Activated naive CD4-positive, alpha-beta T cell treated with anti-CD3 and anti-CD28 coated beads for 36 hours (primary cell): ENCODE measurements at regions not wholly inside any gene's neighbourhood (a gene's known extent, or its start where the extent isn't known, plus 50 kb on each side); places are given as distances from the start of the nearest gene placed in this dataset.

Experiments used
- CTCF ChIA-PET: fragments of 350-600 bp; sonication (Branson Sonifier 250); formaldehyde crosslinking; loops from one replicate; lab custom pipeline; 2021; ENCODE audit warnings: antibody characterized with exemption; lab: Charles Lee
- DNase-seq: peaks from one replicate; pipeline ENCODE4 v3.0.0-alpha.2; 2020
- H3K27ac Mint-ChIP-seq: one replicate; pipeline ENCODE4 v1.8.0; 2021; ENCODE audit warnings: mild to moderate bottlenecking, mixed read lengths
- H3K27me3 Mint-ChIP-seq: one replicate; pipeline ENCODE4 v1.8.0; 2021; ENCODE audit warnings: low read depth, mixed read lengths
- H3K36me3 Mint-ChIP-seq: one replicate; pipeline ENCODE4 v1.8.0; 2021; ENCODE audit warnings: low read depth, mixed read lengths
- H3K4me1 Mint-ChIP-seq: one replicate; pipeline ENCODE4 v1.8.0; 2021; ENCODE audit warnings: low read depth, mixed read lengths
- H3K4me3 Mint-ChIP-seq: one replicate; pipeline ENCODE4 v1.8.0; 2021; ENCODE audit warnings: mild to moderate bottlenecking, moderate library complexity, mixed read lengths
- H3K9me3 Mint-ChIP-seq: one replicate; pipeline ENCODE4 v1.8.0; 2021; ENCODE audit warnings: mixed read lengths
- intact Hi-C: fragments of 100-400 bp; cut with micrococcal nuclease; formaldehyde crosslinking; loops from one replicate; pipeline ENCODE4 v1.15.1; 2023

DNA sequence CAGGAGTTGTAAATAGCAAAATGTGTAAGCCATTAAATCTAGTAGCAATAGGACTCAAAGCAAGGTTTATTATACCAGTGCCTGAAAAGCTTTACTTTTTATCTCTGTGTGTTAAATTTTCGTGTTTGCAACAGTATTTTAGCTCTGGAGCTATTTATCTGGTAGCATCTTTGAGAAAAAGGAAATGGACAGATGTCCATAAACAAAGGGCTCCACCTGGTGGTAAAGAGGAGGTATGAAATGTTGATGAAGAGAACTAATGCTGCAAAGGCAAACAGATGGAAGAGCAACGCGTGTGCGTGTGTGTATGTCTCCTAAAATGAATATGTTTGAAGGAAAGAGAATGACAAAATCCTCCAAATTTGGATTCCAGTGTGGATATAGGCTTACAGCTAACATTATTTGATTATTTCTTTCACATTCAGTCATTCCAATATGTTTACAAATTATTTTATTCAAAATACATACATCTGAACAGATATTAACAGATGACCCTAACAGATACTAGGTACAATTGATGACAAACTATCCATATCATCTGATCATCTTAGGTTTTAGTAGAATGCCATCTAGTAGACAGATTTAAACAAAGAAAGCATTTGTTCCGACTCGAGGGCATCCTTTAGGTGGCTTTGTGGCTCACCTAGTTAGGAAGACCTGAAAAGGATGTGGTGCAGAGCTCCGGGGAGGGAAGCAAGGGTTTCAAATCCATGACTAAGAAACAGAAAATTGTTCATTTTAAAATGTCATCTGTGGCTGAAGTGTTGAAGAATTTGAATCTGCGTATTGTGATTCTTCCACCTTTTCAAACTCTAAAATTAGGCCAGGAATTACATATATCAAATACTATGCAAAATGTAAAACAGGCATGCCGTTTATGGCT is 383.3 kb downstream of the MTX2 start:
- H3K36me3 Mint-ChIP-seq = no peaks in the 10 kb centered on the region
- intact Hi-C loops = loop anchor here (1.0 kb wide), 4 partner anchors 162 to 525 kb away; no protein-coding TSS in a partner anchor
- H3K9me3 Mint-ChIP-seq = no peaks in the 10 kb centered on the region
- no peak overlapping the region for H3K4me3 Mint-ChIP-seq
- no peak overlapping the region for H3K27ac Mint-ChIP-seq
- DNase-seq = peak; percentile 8
- peaks cover 37% of the 10 kb centered on the region for H3K27me3 Mint-ChIP-seq
- peaks cover 4% of the 10 kb centered on the region for H3K4me1 Mint-ChIP-seq
- CTCF ChIA-PET = interaction anchor here (0.6 to 3.5 kb wide), 40 partner anchors 8 to 526 kb away, joined by 3 to 46 read pairs (median 5); partner anchors contain the start of gene HOXD8

DNA sequence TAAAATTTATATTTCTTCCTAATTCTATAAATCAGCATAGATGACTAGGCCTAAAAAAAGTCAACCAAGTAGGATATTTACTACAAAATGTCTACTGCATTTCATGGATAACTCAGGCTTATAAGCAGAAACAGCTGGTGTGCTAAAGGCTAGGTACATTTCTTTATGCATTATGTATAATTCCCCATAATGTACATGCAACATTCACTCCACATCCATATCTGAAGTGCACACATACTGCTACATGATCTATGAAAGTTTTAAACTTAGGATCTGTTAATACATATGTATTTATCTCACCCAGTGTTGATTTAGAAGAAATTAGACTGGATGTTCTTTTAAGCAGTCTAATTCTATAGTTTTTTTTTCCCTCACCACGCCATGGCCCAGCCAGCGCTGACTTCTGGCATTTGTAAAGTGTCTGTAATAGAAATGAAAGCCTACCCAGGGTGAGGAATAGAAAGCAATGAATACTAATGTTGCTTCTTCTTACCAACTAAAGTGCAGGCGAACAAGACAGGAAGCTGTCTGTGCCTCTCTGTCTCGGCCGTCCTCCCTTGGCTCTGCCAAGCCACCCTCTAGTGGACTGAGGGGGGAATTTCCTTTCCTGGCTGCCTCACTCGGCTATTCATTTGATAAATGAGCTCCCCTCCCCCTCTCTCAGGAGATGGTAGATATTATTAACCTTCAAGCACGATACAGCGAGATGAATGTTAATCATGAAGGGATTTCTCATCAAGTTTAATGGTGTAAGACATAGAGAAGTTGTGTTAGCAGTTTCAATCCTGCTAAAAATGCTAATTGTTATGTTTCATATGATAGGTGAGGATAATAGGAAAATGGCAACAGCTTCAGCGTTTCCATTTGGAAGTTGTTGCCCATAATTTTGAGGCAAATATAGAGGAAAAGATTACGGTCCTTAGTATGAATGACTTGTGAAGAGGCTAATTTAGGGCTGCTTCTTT is 384.5 kb downstream of the MTX2 start:
- peak; percentile 59 for DNase-seq
- no peak overlapping the region for H3K4me3 Mint-ChIP-seq
- CTCF ChIA-PET = interaction anchor here (0.6 to 3.5 kb wide), 14 partner anchors 9 to 1561 kb away, joined by 3 to 11 read pairs (median 3); no protein-coding TSS in a partner anchor
- intact Hi-C loops = no loop called here
- H3K36me3 Mint-ChIP-seq = no peaks in the 10 kb centered on the region
- H3K9me3 Mint-ChIP-seq = no peaks in the 10 kb centered on the region
- H3K27me3 Mint-ChIP-seq = peaks cover 32% of the 10 kb centered on the region
- H3K4me1 Mint-ChIP-seq = peaks cover 4% of the 10 kb centered on the region
- H3K27ac Mint-ChIP-seq = no peak overlapping the region

DNA sequence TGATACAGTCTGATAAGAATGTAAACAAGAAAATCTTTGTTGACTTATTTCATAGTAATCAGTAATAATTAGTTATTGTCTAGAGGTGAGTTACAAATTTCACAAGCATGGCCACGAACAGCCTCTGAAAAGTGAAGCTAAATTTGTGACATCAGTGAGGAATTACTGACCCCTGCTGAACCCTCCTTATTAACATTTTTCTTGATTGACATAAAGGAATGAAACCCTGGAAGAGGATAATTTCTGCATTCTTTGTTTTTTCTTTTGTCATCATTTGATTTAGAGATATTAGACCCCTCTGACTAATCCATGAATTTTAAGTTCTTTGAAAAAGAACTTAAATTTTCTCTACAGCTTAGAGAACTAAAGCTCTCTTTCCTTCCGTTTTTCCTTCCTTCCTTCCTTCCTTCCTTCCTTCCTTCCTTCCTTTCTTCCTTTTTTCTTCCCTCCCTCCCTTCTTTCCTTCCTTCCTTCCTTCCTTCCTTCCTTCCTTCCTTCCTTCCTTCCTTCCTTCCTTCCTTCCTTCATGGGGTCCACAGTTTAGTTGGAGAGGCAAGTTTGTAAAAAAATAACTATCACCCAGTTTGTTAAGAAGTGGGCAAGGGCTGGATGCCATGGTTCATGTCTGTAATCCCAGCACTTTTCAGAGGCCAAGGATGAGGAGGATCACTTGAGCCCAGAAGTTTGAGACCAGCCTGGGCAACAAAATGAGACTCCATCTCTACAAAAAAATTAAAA is 387.0 kb downstream of the MTX2 start:
- H3K4me1 Mint-ChIP-seq = peaks cover 4% of the 10 kb centered on the region
- H3K27ac Mint-ChIP-seq = no peak overlapping the region
- H3K36me3 Mint-ChIP-seq = no peaks in the 10 kb centered on the region
- no peak for DNase-seq
- intact Hi-C loops = no loop called here
- CTCF ChIA-PET = no interaction called here
- no peaks in the 10 kb centered on the region for H3K9me3 Mint-ChIP-seq
- no peak overlapping the region for H3K4me3 Mint-ChIP-seq
- H3K27me3 Mint-ChIP-seq = peaks cover 30% of the 10 kb centered on the region

DNA sequence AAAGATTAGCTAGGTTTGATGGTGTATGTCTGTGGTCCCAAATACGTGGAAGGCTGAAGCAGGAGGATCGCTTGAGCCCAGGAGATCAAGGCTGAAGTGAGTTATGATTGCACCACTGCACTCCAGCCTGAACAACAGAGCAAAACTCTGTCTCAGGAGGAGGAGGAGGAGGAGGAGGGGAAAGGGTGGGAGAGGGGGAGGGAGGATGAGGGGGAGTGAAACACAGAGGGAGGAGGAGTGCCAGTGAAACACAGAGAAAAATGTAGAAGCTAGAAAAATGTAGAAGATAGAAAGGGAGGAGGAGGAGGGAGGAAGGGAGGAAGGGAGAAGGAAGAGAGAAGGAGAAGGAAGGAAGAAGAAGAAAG is 387.5 kb downstream of the MTX2 start:
- Mint-ChIP-seq H3K9me3 (no peaks in the 10 kb centered on the region), H3K27me3 (peaks cover 30% of the 10 kb centered on the region), H3K36me3 (no peaks in the 10 kb centered on the region), H3K4me3 (no peak overlapping the region), H3K4me1 (peaks cover 4% of the 10 kb centered on the region), H3K27ac (no peak overlapping the region)
- intact Hi-C loops = no loop called here
- DNase-seq = no peak
- CTCF ChIA-PET = no interaction called here

DNA sequence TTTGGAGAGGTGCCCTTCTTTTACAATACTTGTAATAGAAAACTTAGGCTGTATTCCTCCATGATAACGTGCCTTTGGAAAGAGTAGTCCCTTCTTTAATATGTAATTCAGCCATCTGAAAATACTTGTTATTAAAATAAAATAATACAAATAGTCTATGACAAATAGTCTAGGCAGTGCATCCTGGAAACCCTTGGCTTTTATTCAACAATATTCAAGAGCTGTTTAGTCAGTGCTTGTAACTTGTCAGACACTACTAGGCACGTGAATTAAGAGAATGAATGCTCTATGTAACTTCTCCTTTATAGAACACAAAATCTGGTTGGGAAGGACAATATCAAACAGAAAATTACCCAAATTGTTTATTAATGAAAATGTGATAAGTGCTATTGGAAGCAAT is 388.2 kb downstream of the MTX2 start:
- Mint-ChIP-seq H3K27me3 (peaks cover 27% of the 10 kb centered on the region), H3K36me3 (no peaks in the 10 kb centered on the region), H3K4me1 (peaks cover 4% of the 10 kb centered on the region), H3K4me3 (no peak overlapping the region), H3K9me3 (no peaks in the 10 kb centered on the region), H3K27ac (no peak overlapping the region)
- CTCF ChIA-PET = no interaction called here
- intact Hi-C loops = no loop called here
- no peak for DNase-seq

DNA sequence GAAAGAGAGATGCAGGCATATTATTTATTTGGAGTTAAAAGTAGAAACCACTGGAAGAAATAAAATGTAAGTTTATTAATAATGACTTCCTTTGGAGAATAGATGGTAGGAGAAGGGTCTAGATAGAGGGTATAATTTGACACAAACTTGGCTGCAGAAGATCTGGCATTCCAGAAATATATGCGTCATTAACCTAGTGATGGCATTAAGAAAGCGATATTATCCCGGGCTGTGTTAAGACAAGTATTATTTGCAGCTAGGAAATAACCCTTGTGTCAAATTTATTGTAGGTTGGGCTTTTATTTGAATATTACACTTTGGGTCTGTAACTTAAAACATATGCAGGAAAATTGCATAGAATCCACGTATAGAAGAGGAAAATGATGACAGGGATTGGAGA is 389.5 kb downstream of the MTX2 start:
- H3K4me1 Mint-ChIP-seq = peaks cover under 1% of the 10 kb centered on the region
- intact Hi-C loops = no loop called here
- H3K36me3 Mint-ChIP-seq = no peaks in the 10 kb centered on the region
- DNase-seq = no peak
- CTCF ChIA-PET = interaction anchor here (0.6 kb wide), 1 partner anchor 331 kb away, joined by 3 read pairs; no protein-coding TSS in a partner anchor
- no peak overlapping the region for H3K4me3 Mint-ChIP-seq
- peaks cover 28% of the 10 kb centered on the region for H3K27me3 Mint-ChIP-seq
- no peaks in the 10 kb centered on the region for H3K9me3 Mint-ChIP-seq
- H3K27ac Mint-ChIP-seq = no peak overlapping the region

DNA sequence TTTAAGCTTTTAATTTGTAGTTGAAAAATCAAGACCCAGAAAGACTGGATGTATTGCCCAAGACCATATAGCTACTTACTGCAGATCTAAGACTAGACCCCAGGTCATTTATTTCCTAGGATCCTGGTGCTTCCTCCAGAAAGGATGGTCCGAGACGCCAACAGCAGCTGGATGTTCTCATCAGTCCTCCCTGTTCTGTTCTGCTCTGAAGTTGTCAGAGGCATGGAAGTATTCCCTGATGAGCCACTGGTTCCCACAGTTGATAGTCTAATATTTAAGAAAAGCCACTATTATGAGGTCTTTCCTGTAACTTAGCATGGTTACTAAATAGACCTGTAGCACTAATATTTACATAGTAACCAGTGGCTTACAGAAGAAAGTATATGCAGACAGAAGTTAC is 393.5 kb downstream of the MTX2 start:
- H3K4me3 Mint-ChIP-seq = no peak overlapping the region
- no peaks in the 10 kb centered on the region for H3K36me3 Mint-ChIP-seq
- intact Hi-C loops = no loop called here
- DNase-seq = no peak
- H3K27ac Mint-ChIP-seq = no peak overlapping the region
- peaks cover 21% of the 10 kb centered on the region for H3K27me3 Mint-ChIP-seq
- CTCF ChIA-PET = interaction anchor here (1.4 to 1.6 kb wide), 2 partner anchors 9 to 11 kb away, joined by 4 to 7 read pairs; no protein-coding TSS in a partner anchor
- H3K9me3 Mint-ChIP-seq = no peaks in the 10 kb centered on the region
- no peaks in the 10 kb centered on the region for H3K4me1 Mint-ChIP-seq

DNA sequence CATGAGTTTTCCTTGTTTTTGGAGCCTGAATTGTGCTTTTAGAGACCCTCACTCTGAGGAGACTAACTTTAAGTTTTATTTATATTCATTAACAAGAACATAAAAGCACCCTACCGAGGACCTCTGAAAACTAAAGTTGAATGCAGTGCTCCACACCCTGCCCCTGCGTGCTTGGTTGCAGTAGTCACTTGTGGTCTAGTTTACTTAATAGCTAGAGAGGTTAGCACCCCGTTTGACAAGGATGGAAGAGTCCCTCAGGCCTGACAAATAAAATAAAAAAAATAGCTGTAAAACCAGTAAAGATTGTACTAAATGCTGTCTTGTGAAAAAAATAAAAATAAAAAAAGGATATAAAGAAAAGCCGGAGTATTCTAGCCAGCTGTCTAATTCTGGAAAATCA is 395.2 kb downstream of the MTX2 start:
- H3K36me3 Mint-ChIP-seq = no peaks in the 10 kb centered on the region
- CTCF ChIA-PET = interaction anchor here (1.2 to 1.9 kb wide), 2 partner anchors 11 to 14 kb away, joined by 6 to 11 read pairs; no protein-coding TSS in a partner anchor
- intact Hi-C loops = no loop called here

DNA sequence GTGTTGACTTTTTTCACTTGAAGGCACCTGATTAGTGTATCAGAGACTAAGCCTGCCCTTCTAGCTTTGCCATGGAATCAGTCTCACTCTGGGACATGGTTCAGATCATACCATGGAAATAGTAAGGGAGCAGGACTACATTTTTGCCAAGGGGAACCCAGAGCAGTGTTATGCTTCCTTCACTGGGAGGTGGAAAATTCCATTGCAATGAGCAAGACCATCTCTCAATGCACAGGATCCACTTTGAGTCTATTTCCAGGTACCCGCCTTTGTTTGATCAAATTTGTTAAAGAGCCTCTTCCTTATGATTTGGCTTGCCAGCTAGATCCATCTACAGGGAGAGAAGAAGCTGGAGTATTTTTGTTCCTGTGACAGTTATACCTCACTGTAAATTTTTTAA is 395.8 kb downstream of the MTX2 start:
- H3K9me3 Mint-ChIP-seq = no peaks in the 10 kb centered on the region
- no peaks in the 10 kb centered on the region for H3K4me1 Mint-ChIP-seq
- peaks cover 21% of the 10 kb centered on the region for H3K27me3 Mint-ChIP-seq
- DNase-seq = no peak
- no peak overlapping the region for H3K27ac Mint-ChIP-seq
- intact Hi-C loops = no loop called here
- CTCF ChIA-PET = interaction anchor here (1.9 kb wide), 1 partner anchor 12 kb away, joined by 11 read pairs; no protein-coding TSS in a partner anchor
- H3K4me3 Mint-ChIP-seq = no peak overlapping the region
- no peaks in the 10 kb centered on the region for H3K36me3 Mint-ChIP-seq

More for the DNA sequence above, 395.2 kb downstream of the MTX2 start:
- Mint-ChIP-seq H3K27ac (no peak overlapping the region), H3K27me3 (peaks cover 25% of the 10 kb centered on the region), H3K4me1 (no peaks in the 10 kb centered on the region), H3K9me3 (no peaks in the 10 kb centered on the region), H3K4me3 (no peak overlapping the region)
- no peak for DNase-seq

DNA sequence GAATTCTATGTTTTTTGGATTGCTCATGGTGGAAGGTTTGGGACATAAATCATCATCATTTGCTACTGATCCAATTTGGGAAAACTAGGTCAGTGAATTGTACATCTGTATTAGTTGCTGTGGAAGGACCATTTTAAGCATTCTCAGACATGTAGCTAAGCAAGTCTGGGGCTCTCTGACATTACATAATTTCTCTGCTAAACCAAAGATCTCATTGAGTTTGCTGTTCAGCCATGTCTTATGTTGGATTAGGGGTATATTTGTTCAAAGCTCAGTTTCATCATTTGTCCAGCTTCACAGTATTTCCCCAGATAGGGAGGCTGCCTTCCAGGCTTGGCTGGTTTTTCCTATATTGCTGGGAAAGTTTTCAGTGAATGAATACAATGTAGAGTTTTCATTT is 399.7 kb downstream of the MTX2 start:
- H3K4me3 Mint-ChIP-seq = no peak overlapping the region
- no peak for DNase-seq
- H3K36me3 Mint-ChIP-seq = no peaks in the 10 kb centered on the region
- H3K27me3 Mint-ChIP-seq = peaks cover 20% of the 10 kb centered on the region
- no peaks in the 10 kb centered on the region for H3K4me1 Mint-ChIP-seq
- intact Hi-C loops = no loop called here
- CTCF ChIA-PET = no interaction called here
- no peaks in the 10 kb centered on the region for H3K9me3 Mint-ChIP-seq
- H3K27ac Mint-ChIP-seq = no peak overlapping the region

DNA sequence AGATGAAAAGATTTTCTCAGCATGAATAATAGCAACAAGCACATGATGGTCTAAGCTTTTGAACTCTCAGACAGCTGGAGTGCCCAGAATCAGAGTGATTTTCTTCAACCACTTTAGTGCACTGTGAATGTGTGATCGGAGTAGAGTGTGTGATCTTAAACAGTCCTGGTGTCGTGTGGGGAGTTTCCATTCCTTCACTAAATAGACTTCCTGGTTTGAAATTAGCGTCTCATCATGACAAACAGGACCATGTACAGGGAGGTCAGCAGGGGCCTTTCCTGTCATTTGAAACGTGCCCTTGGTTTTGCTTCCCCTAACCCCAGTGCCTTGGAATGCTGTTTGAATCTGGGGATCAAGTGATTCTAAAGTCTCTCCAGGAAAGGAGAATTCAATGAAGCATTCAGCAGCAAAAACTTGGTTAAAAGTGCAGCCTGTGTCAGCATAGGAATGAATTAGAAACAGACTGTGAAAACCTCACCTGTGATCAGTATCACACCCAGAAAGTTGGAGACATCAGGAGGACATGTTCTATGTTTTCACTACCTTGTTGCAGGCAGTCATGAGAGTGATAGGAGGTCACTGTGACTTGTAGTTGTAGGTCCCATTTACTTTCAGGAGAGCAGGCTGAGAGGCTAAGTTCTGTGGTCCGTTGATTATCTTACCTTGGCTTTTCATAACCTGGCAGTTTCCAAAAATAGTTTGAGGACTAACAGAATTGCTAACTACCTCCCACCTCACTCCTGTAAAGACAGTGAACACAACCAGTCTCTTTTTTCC is 400.3 kb downstream of the MTX2 start:
- Mint-ChIP-seq H3K4me1 (no peaks in the 10 kb centered on the region), H3K27me3 (peaks cover 20% of the 10 kb centered on the region), H3K27ac (no peak overlapping the region), H3K4me3 (no peak overlapping the region), H3K36me3 (no peaks in the 10 kb centered on the region), H3K9me3 (no peaks in the 10 kb centered on the region)
- intact Hi-C loops = no loop called here
- CTCF ChIA-PET = no interaction called here
- DNase-seq = no peak
